ENCODE measurements at regions not wholly inside any gene's neighbourhood (a gene's known extent, or its start where the extent isn't known, plus 50 kb on each side); places are given as distances from the start of the nearest gene placed in this dataset.

DNA sequence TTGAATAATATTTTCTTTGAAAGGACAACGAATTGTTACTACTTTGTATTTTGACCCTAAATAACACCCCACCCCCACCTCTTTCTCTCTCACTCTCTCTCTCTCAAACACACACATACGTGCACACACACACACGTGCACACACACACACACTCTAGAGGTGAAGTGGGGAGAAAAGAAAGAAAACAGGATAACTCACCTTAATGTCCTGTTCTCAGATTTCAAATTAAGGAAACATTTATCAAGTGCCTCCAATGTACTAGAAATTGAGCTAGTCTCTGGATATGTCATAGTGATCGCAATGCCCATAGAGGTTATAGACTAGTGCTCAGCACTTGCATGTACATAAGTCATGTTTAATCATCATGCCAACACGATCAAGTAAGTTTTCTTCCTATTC is 1483.6 kb upstream of the SEL1L start:
- TF ChIP-seq, protein P1, sequence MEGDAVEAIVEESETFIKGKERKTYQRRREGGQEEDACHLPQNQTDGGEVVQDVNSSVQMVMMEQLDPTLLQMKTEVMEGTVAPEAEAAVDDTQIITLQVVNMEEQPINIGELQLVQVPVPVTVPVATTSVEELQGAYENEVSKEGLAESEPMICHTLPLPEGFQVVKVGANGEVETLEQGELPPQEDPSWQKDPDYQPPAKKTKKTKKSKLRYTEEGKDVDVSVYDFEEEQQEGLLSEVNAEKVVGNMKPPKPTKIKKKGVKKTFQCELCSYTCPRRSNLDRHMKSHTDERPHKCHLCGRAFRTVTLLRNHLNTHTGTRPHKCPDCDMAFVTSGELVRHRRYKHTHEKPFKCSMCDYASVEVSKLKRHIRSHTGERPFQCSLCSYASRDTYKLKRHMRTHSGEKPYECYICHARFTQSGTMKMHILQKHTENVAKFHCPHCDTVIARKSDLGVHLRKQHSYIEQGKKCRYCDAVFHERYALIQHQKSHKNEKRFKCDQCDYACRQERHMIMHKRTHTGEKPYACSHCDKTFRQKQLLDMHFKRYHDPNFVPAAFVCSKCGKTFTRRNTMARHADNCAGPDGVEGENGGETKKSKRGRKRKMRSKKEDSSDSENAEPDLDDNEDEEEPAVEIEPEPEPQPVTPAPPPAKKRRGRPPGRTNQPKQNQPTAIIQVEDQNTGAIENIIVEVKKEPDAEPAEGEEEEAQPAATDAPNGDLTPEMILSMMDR (IDR thresholded peaks at IDR 0.05) = no peak
- TF ChIP-seq POLR2AphosphoS5 (IDR thresholded peaks at IDR 0.05; ENCODE audit: low read depth, low read length) (no peak), SIN3A (IDR thresholded peaks at IDR 0.05; ENCODE audit: borderline replicate concordance, insufficient read depth, low read depth, low read length) (no peak), TCF7L2 (IDR thresholded peaks at IDR 0.05; ENCODE audit: low read depth, low read length) (no peak)
- TF ChIP-seq, protein P2, sequence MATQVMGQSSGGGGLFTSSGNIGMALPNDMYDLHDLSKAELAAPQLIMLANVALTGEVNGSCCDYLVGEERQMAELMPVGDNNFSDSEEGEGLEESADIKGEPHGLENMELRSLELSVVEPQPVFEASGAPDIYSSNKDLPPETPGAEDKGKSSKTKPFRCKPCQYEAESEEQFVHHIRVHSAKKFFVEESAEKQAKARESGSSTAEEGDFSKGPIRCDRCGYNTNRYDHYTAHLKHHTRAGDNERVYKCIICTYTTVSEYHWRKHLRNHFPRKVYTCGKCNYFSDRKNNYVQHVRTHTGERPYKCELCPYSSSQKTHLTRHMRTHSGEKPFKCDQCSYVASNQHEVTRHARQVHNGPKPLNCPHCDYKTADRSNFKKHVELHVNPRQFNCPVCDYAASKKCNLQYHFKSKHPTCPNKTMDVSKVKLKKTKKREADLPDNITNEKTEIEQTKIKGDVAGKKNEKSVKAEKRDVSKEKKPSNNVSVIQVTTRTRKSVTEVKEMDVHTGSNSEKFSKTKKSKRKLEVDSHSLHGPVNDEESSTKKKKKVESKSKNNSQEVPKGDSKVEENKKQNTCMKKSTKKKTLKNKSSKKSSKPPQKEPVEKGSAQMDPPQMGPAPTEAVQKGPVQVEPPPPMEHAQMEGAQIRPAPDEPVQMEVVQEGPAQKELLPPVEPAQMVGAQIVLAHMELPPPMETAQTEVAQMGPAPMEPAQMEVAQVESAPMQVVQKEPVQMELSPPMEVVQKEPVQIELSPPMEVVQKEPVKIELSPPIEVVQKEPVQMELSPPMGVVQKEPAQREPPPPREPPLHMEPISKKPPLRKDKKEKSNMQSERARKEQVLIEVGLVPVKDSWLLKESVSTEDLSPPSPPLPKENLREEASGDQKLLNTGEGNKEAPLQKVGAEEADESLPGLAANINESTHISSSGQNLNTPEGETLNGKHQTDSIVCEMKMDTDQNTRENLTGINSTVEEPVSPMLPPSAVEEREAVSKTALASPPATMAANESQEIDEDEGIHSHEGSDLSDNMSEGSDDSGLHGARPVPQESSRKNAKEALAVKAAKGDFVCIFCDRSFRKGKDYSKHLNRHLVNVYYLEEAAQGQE (IDR thresholded peaks at IDR 0.05; ENCODE audit: insufficient read depth in 1 of 2, low read depth in 2 of 2, low read length in 1 of 2) = no peak
